Gastrocnemius medialis (tissue), 4 donors: ENCODE measurements at regions not wholly inside any gene's neighbourhood (a gene's known extent, or its start where the extent isn't known, plus 50 kb on each side); places are given as distances from the start of the nearest gene placed in this dataset.

ENCODE experiments used
- ATAC-seq, 2 donors: fragments of 150-250 bp; one replicate each; pipeline ENCODE4 v1.9.1; 2016
- DNase-seq, 2 donors: peaks; one replicate each; pipeline ENCODE4 v3.0.0-alpha.2; 2019
- H3K27ac ChIP-seq, 4 donors: fragments of 200-600 bp; sonication (generic); 1 replicate in 1 of 4; 2 replicates in 3 of 4; pipeline ENCODE4 v1.5.1; 2016 to 2018; ENCODE audit warnings: mild to moderate bottlenecking in 2 of 4, moderate library complexity in 1 of 4
- H3K27me3 ChIP-seq, 3 donors: fragments of 200-600 bp; sonication (generic) in 2 of 3; 1 replicate in 1 of 3; 2 replicates in 2 of 3; pipeline versions ENCODE4 v1.5.1 to v1.6.0; 2016 to 2019; ENCODE audit warnings: mild to moderate bottlenecking in 1 of 3, moderate library complexity in 1 of 3
- H3K36me3 ChIP-seq, 2 donors: fragments of 200-600 bp; sonication (generic) in 1 of 2; one replicate each; pipeline ENCODE4 v1.5.1; 2017 to 2018
- H3K4me1 ChIP-seq, 2 donors: fragments of 200-600 bp; sonication (generic) in 1 of 2; one replicate each; pipeline ENCODE4 v1.5.1; 2016 to 2017; ENCODE audit warnings: mild to moderate bottlenecking in 2 of 2
- H3K4me3 ChIP-seq, 4 donors: fragments of 200-600 bp; sonication (generic) in 3 of 4; 1 replicate in 1 of 4; 2 replicates in 3 of 4; pipeline ENCODE4 v1.5.1; 2016 to 2019; ENCODE audit warnings: mild to moderate bottlenecking in 2 of 4
- H3K9me3 ChIP-seq, 3 donors: fragments of 200-600 bp; sonication (generic) in 2 of 3; 1 replicate in 1 of 3; 2 replicates in 2 of 3; pipeline ENCODE4 v1.5.1; 2016 to 2019
- POLR2A ChIP-seq, 2 donors: fragments of 450-650 bp; IDR thresholded peaks; one replicate each; pipeline ENCODE4 v1.6.1; 2017; ENCODE audit warnings: antibody characterized with exemption in 2 of 2, mild to moderate bottlenecking in 2 of 2, moderate library complexity in 2 of 2
- in situ Hi-C, 4 donors: fragments of 200-750 bp; cut with MboI; loops; one replicate each; pipeline versions ENCODE4 v1.15.0 to v1.8.0; 2017; ENCODE audit warnings: low sequenced_read_pairs in 4 of 4
- intact Hi-C: fragments of 100-400 bp; cut with DNase I; formaldehyde crosslinking; loops from one replicate; pipeline ENCODE4 v1.15.1; 2023; ENCODE audit warnings: low total_unique reads
- TF ChIP-seq, protein P1 (sequence below), 5 experiments: fragments of 450-650 bp in 3 of 5; fragments of 200-600 bp in 2 of 5; sonication (generic) in 2 of 5; IDR thresholded peaks in 4 of 5; conservative IDR thresholded peaks in 1 of 5; 1 replicate in 4 of 5; 2 replicates in 1 of 5; pipeline ENCODE4 v1.5.1; 2016 to 2019; ENCODE audit warnings: antibody characterized with exemption in 5 of 5, mild to moderate bottlenecking in 3 of 5, moderate library complexity in 3 of 5

DNA sequence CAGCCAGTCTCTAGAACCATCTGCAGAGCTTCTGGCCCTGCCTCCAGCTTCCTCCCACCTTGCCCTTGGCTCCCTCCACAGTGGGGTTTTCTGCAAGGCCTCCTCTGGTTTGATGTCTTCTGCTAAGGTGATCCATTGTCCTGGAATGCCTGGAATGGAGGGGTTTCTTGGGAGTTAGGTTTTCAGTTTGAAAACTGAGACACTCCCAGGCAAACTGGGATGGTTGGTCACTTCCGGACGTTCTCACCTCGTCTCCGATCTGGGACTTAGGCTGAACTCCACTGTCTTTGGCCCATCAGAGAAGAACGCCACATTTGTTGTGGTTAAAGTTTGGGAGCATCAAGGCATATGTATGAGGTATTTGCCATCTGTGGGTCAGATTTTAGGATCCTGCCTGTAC lies 77.4 kb upstream of the KLHL25 start:
- no peaks in the 10 kb centered on the region for H3K27me3 ChIP-seq
- H3K4me1 ChIP-seq, result no peaks in the 10 kb centered on the region
- no peaks in the 10 kb centered on the region for H3K9me3 ChIP-seq
- intact Hi-C loops, result no loop called here
- TF ChIP-seq, protein P1, sequence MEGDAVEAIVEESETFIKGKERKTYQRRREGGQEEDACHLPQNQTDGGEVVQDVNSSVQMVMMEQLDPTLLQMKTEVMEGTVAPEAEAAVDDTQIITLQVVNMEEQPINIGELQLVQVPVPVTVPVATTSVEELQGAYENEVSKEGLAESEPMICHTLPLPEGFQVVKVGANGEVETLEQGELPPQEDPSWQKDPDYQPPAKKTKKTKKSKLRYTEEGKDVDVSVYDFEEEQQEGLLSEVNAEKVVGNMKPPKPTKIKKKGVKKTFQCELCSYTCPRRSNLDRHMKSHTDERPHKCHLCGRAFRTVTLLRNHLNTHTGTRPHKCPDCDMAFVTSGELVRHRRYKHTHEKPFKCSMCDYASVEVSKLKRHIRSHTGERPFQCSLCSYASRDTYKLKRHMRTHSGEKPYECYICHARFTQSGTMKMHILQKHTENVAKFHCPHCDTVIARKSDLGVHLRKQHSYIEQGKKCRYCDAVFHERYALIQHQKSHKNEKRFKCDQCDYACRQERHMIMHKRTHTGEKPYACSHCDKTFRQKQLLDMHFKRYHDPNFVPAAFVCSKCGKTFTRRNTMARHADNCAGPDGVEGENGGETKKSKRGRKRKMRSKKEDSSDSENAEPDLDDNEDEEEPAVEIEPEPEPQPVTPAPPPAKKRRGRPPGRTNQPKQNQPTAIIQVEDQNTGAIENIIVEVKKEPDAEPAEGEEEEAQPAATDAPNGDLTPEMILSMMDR (IDR thresholded peaks at IDR 0.05 in 4 of 5, conservative IDR thresholded peaks at IDR 0.05 in 1 of 5), result no peak
- TF ChIP-seq POLR2A (IDR thresholded peaks at IDR 0.05), result no peak
- DNase-seq, result no peak
- H3K36me3 ChIP-seq, result no peaks in the 10 kb centered on the region
- in situ Hi-C loops, result loop anchor here in 3 of 4 donors (25.0 kb wide), 3 partner anchors 240 to 515 kb away; no protein-coding TSS in a partner anchor
- H3K4me3 ChIP-seq, result no peak overlapping the region
- H3K27ac ChIP-seq, result no peak overlapping the region
- ATAC-seq, result no peak

DNA sequence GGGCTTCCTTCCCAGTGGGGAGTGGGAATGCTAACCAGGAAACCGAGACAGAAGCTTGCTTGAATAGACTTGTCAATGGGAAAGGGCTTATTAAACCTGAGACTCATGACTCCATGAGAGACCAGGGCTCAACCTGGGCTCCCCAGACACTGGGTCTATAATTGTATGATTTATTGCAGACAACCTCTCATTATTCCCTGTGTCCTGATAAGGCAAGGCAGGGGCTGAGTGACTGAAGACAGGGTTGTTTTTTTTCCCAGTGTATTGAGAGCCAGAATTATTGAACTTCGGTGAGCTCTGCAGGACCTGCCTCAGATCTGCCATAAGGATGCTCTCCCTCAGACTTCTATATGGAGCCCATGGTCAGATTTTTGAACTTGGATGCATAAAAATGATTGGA lies 79.5 kb upstream of the KLHL25 start:
- intact Hi-C loops (no loop called here), in situ Hi-C loops (loop anchor here in 3 of 4 donors (25.0 kb wide), 3 partner anchors 238 to 513 kb away; no protein-coding TSS in a partner anchor)
- ATAC-seq (no peak), DNase-seq (no peak)
- no peaks in the 10 kb centered on the region for H3K4me1 ChIP-seq
- no peak for TF ChIP-seq POLR2A (IDR thresholded peaks at IDR 0.05)
- TF ChIP-seq, protein P1 (IDR thresholded peaks at IDR 0.05 in 4 of 5, conservative IDR thresholded peaks at IDR 0.05 in 1 of 5), result no peak
- H3K36me3 ChIP-seq, result no peaks in the 10 kb centered on the region
- H3K4me3 ChIP-seq, result no peak overlapping the region
- no peaks in the 10 kb centered on the region for H3K9me3 ChIP-seq
- H3K27ac ChIP-seq, result no peak overlapping the region
- H3K27me3 ChIP-seq, result peaks cover 0 to 2% (median 0%) of the 10 kb centered on the region in 3 donors

DNA sequence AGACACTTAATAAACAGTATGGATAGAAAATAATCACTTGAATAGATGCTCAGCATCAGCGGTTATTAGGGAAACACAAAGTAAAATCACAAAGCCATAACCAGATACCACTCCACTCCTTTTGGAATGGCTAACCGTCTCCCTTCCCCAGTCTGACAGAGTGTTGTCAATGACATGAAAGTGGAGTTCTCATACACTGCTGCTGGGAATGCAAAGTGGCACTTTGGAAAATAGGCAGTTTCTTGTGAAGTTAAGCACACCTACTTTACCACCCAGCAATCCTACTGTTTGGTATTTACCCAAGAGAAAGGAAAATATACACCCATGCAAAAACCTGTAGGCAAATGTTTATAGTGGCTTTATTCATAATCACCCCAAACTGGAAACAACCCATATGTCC lies 81.0 kb upstream of the KLHL25 start:
- Histone ChIP-seq H3K27ac (no peak overlapping the region), H3K36me3 (no peaks in the 10 kb centered on the region), H3K27me3 (peaks cover 0 to 3% (median 2%) of the 10 kb centered on the region in 3 donors), H3K9me3 (no peaks in the 10 kb centered on the region), H3K4me1 (no peaks in the 10 kb centered on the region), H3K4me3 (no peak overlapping the region)
- intact Hi-C loops, result no loop called here
- TF ChIP-seq, protein P1 (IDR thresholded peaks at IDR 0.05 in 4 of 5, conservative IDR thresholded peaks at IDR 0.05 in 1 of 5), result no peak
- TF ChIP-seq POLR2A (IDR thresholded peaks at IDR 0.05), result no peak
- no peak for DNase-seq
- in situ Hi-C loops, result no loop called here
- ATAC-seq, result no peak

DNA sequence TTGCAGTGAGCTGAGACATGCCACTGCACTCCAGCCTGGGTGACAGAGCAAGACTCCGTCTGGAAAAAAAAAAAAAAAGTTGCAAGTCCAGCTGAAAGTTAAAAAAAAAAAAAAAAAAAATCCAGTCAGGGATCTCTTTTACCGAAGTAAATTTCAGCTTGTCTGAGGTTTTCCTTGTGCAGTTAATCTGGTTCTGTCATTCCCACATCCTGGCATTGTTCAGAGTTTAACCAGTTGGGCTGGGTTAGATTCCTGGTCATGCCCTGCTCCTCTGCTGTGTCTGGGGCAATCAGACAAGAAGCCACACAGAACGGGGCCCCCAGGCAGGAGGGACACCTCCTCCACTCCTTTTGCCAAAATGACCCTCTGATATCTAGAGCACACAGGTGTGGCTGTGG lies 84.1 kb upstream of the KLHL25 start:
- Histone ChIP-seq H3K36me3 (no peaks in the 10 kb centered on the region), H3K4me1 (no peaks in the 10 kb centered on the region), H3K27me3 (peaks cover 0 to 3% (median 2%) of the 10 kb centered on the region in 3 donors), H3K4me3 (no peak overlapping the region), H3K27ac (no peak overlapping the region), H3K9me3 (no peaks in the 10 kb centered on the region)
- in situ Hi-C loops (no loop called here), intact Hi-C loops (no loop called here)
- TF ChIP-seq, protein P1 (IDR thresholded peaks at IDR 0.05 in 4 of 5, conservative IDR thresholded peaks at IDR 0.05 in 1 of 5), result no peak
- TF ChIP-seq POLR2A (IDR thresholded peaks at IDR 0.05), result no peak
- DNase-seq, result no peak
- no peak for ATAC-seq
